ENCODE measurements at regions not wholly inside any gene's neighbourhood (a gene's known extent, or its start where the extent isn't known, plus 50 kb on each side); places are given as distances from the start of the nearest gene placed in this dataset.

GRCh38 chr18:25425024-25425423 is 73.1 kb upstream of the ZNF521 start:
- DNase-seq: no peak

- DNase-seq: no peak
Measured at GRCh38 chr18:25423760-25424159, 71.8 kb upstream of the ZNF521 start.

GRCh38 chr18:25423267-25423666 is 71.3 kb upstream of the ZNF521 start:
- DNase-seq: no peak

GRCh38 chr18:25422230-25422629 is 70.3 kb upstream of the ZNF521 start:
- no peak for DNase-seq

- DNase-seq: no peak
Measured at GRCh38 chr18:25420077-25420825, 68.3 kb upstream of the ZNF521 start.

GRCh38 chr18:25416374-25416773 is 64.4 kb upstream of the ZNF521 start:
- DNase-seq: no peak

- no peak for DNase-seq
Measured at GRCh38 chr18:25409971-25410370, 58.0 kb upstream of the ZNF521 start.

- no peak for DNase-seq
Measured at GRCh38 chr18:25408293-25408692, 56.3 kb upstream of the ZNF521 start.
